COLO668 (cell line): ENCODE measurements at regions not wholly inside any gene's neighbourhood (a gene's known extent, or its start where the extent isn't known, plus 50 kb on each side); places are given as distances from the start of the nearest gene placed in this dataset.

Source experiments
- DNase-seq: peaks from one replicate; lab custom pipeline; 2025; ENCODE audit not compliant: unreplicated experiment; lab: John Stamatoyannopoulos, UW

DNA sequence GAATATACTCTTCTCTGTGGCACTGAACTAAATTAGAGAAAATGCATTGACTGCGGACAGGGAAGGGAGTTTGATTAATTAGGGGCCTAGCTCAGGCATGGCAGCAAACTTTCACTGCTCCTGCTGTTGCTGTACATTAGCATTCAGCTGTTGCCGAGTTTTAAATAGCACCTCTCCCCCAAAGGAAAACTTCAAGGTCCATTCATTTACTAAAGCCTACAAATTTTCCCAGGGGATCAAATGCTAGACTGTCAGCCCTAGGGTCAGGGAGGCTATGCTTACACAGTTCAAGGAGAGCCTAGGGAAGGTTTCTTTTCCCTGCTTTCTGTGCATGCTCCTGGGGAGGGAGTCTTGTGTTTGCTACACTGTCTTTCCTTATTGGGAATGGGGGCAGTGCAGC is 60.0 kb upstream of the GZMB start:
- DNase-seq: no peak

DNA sequence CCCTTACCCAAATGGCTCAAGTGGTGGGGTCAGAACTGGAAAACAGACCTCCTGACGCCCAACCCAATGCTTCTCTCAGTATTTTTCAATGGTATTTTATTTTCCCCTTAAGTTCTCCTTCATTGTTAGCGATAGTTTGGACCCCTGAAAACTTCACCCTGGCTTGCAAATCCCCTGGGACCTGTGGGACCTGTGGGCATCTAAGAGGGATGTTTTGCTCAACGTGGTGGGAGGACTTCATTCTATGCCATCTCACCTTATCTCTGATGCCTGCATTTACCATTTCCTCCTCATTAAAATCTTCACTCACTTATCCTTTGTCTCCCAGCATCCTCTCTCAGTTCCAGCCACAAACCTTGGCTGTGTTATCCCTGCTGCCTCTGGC is 59.4 kb upstream of the GZMB start:
- DNase-seq: no peak

DNA sequence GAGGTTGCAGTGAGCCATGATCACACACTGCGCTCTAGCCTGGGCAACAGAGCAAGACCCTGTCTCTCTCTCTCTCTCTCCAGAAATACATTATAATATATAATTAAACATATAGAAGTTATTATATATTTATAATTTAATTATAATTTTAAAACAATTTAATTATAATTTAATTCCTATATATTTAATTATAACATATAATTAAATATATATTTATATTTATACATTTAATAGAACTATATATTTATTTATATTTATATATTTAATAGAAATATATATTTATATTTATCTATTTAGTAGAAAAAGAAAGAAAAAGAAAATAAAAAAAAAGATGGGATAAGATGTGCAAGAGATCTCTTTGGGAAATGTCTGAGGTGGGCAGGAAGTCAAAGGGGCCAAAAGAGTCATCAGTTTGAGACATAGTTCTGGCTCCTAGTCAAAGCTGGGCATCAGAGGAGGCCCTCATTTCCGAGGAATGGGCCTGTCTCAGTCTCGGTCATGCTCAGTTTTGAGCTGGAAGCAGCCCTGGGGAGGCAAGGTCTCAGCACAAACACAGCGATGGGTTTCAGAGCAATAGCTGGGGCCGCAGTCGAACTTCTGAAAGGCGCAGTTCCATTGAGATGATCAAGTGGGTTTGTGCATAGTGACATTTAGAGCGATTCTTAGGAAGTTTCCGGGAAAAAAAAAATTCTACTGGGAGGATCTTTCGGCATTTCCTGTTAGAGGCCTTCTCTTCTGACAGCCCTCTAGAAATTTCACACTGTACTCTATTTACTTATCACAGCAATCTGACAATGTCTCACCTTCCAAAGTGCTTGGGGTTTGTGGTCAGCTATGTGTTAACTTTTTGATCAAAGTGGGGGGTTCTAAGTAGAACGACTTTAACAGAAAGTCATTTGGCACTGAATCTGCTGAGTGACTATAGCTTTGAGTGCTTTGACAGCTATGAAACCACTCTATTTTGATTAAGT is 58.7 kb upstream of the GZMB start:
- DNase-seq: no peak

DNA sequence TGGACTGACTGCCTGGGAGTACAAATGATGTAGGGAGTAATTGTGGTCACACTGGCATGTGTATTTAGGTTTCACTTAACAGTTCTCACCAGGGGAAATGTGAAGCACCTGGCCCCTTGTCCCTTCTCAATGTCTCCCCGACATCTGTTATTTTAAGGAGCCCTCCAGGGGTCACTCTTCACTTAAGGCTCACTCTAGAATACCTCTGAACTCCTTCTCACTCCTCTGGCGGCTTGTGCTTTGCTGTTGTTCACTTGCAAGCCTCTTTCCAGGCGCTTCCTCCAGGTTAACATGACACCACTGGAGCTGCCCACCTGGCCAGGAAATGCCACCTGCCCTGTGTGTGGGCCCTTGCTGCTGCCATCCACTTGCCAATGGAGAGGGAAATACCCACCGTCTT is 56.5 kb upstream of the GZMB start:
- peak; percentile 11 for DNase-seq

DNA sequence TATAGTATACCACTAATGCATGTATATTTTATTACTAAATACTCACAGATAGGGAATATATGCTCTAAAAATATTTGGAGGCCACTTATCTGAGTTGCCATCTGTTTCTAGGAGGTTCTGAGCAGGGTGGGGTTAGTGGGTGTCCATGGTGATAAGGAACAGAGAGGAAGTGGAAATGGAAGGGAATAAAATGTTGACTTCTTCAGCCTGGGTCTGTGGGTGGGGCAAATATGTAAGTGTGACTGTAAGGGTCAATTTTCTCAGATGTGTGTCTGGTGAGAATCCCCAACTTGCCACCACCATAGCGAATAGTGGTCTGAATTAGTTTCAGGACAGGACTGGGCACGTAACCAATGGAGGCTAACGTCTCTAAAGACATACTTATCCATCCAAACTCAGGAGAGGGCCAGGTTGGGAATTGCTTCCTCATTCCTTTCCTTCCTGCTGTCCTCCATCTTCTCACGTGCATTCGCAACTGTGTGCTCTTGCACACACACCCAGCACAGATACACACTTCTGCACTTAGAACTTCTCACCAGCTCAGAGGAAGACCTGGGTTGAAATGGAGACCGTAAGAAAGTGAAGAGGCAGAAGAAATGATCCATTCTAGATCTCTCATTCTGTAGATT is 54.2 kb upstream of the GZMB start:
- no peak for DNase-seq
